HepG2 (cell line): ENCODE measurements at regions not wholly inside any gene's neighbourhood (a gene's known extent, or its start where the extent isn't known, plus 50 kb on each side); places are given as distances from the start of the nearest gene placed in this dataset.

ENCODE experiments used
- ATAC-seq: fragments of 200-7000 bp; cut with Tn5 transposase; 3 replicates; pipeline ENCODE4 v1.9.1; 2020; ENCODE audit warnings: mild to moderate bottlenecking, moderate library complexity
- BruUV-seq: library from RNA; stranded (reverse); fragments of 400-500 nt; replicated peaks from 2 replicates; lab custom pipeline; 2021; lab: Mats Ljungman, UMichigan
- CTCF ChIA-PET: fragments of 300-600 bp; formaldehyde crosslinking; extraction: SDS; loops from one replicate; lab custom pipeline; 2021; ENCODE audit warnings: low total read pairs, inconsistent platforms, low intra/inter-chr PET ratio; lab: Yijun Ruan, JAX
- POLR2A ChIA-PET: fragments of 350-600 bp; sonication (Branson Sonifier 250); formaldehyde crosslinking; loops from one replicate; lab custom pipeline; 2020; ENCODE audit warnings: antibody characterized with exemption, inconsistent platforms; lab: Yijun Ruan, JAX
- DNase-seq: peaks from one replicate; pipeline ENCODE4 v3.0.0-alpha.2; 2015; ENCODE audit warnings: low spot score
- FAIRE-seq: peaks from 3 replicates; lab custom pipeline; 2011; peaks lifted over from hg19 to GRCh38; lab: Jason Lieb, UNC
- H2AFZ ChIP-seq: one replicate; pipeline ENCODE4 v1.6.1; 2011; ENCODE audit warnings: low read length, inconsistent platforms
- H3K27ac ChIP-seq: fragments of 300-600 bp; 3 replicates; pipeline ENCODE4 v1.8.0; 2011; ENCODE audit warnings: mixed run types, mild to moderate bottlenecking, mixed read lengths, low read length, inconsistent platforms; ENCODE audit not compliant: insufficient read depth; ENCODE audit errors: extremely low read length
- H3K27me3 ChIP-seq, 2 experiments: fragments of 200-600 bp in 1 of 2; 2 replicates in 1 of 2; 3 replicates in 1 of 2; pipeline versions ENCODE4 v1.6.0 to v1.8.0; 2011; ENCODE audit warnings: low read length in 2 of 2, mild to moderate bottlenecking in 2 of 2, moderate library complexity in 2 of 2, inconsistent platforms in 1 of 2; ENCODE audit not compliant: insufficient read depth in 2 of 2, control insufficient read depth in 1 of 2
- H3K36me3 ChIP-seq, 2 experiments: fragments of 200-600 bp in 1 of 2; replicated peaks in 1 of 2; 2 replicates in 1 of 2; 3 replicates in 1 of 2; pipeline versions ENCODE4 v1.5.1 to v1.8.0; 2011; ENCODE audit warnings: low read length in 2 of 2, inconsistent platforms in 1 of 2; ENCODE audit not compliant: insufficient read depth in 2 of 2, control insufficient read depth in 1 of 2
- H3K4me1 ChIP-seq: 2 replicates; pipeline ENCODE4 v1.5.1; 2012; ENCODE audit warnings: low read length, inconsistent platforms; ENCODE audit not compliant: insufficient read depth
- H3K4me2 ChIP-seq: 2 replicates; pipeline ENCODE4 v1.6.0; 2011; ENCODE audit warnings: low read depth, low read length, inconsistent platforms
- H3K4me3 ChIP-seq, 3 experiments: fragments of 200-600 bp in 1 of 3; sonication (generic), shearing (Covaris generic) in 1 of 3; replicated peaks in 1 of 3; 2 replicates each; pipeline ENCODE4 v1.5.1; 2011 to 2016; ENCODE audit warnings: low read length in 3 of 3, inconsistent platforms in 2 of 3, low read depth in 2 of 3, mild to moderate bottlenecking in 2 of 3, control low read depth in 1 of 3, mixed read lengths in 1 of 3; ENCODE audit not compliant: insufficient read depth in 1 of 3
- H3K79me2 ChIP-seq: one replicate; pipeline ENCODE4 v1.6.1; 2011; ENCODE audit warnings: low read length, inconsistent platforms; ENCODE audit not compliant: insufficient read depth
- H3K9ac ChIP-seq: 2 replicates; pipeline ENCODE4 v1.6.0; 2011; ENCODE audit warnings: mild to moderate bottlenecking, low read depth, low read length, inconsistent platforms; ENCODE audit not compliant: insufficient read depth
- H3K9me3 ChIP-seq: 2 replicates; pipeline ENCODE4 v1.5.1; 2012; ENCODE audit warnings: mild to moderate bottlenecking, low read length
- H4K20me1 ChIP-seq: 2 replicates; pipeline ENCODE4 v1.6.0; 2011; ENCODE audit warnings: inconsistent platforms, mild to moderate bottlenecking, low read length, moderate library complexity; ENCODE audit not compliant: insufficient read depth
- CCDC6 ChIP-seq: sonication (generic); formaldehyde crosslinking; IDR thresholded peaks from 2 replicates; pipeline ENCODE4 v1.8.1; 2022; ENCODE audit warnings: mild to moderate bottlenecking, missing genetic modification reagents, moderate library complexity
- CEBPG ChIP-seq: IDR thresholded peaks from 2 replicates; pipeline ENCODE4 v1.6.1; 2016
- EED ChIP-seq: sonication (generic); formaldehyde crosslinking; IDR thresholded peaks from 2 replicates; pipeline ENCODE4 v1.5.0; 2020; ENCODE audit warnings: mild to moderate bottlenecking, missing genetic modification reagents
- FOXA1 ChIP-seq, 2 experiments: fragments of 450-650 bp in 1 of 2; sonication (generic) in 1 of 2; formaldehyde crosslinking in 1 of 2; IDR thresholded peaks; 2 replicates each; pipeline versions ENCODE4 v1.4.0 to v1.6.1; 2016 to 2020; ENCODE audit warnings: missing genetic modification reagents in 1 of 2
- FOXP1 ChIP-seq, 2 experiments: fragments of 450-650 bp in 1 of 2; IDR thresholded peaks; 2 replicates each; pipeline ENCODE4 v1.6.1; 2017 to 2018; ENCODE audit warnings: antibody characterized with exemption in 1 of 2
- MTF2 ChIP-seq: sonication (generic); formaldehyde crosslinking; IDR thresholded peaks from 2 replicates; pipeline ENCODE4 v1.5.0; 2020; ENCODE audit warnings: missing genetic modification reagents, borderline replicate concordance
- MYC ChIP-seq: sonication (generic); formaldehyde crosslinking; IDR thresholded peaks from 2 replicates; pipeline ENCODE4 v1.9.0; 2021; ENCODE audit warnings: missing genetic modification reagents, borderline replicate concordance
- NR2F1 ChIP-seq, 2 experiments: fragments of 450-650 bp in 1 of 2; formaldehyde crosslinking in 1 of 2; IDR thresholded peaks; 2 replicates each; pipeline versions ENCODE4 v1.5.0 to v1.6.1; 2016 to 2020; ENCODE audit warnings: mild to moderate bottlenecking in 1 of 2, missing compliant biosample characterization in 1 of 2, missing genetic modification reagents in 1 of 2, moderate library complexity in 1 of 2
- PLRG1 ChIP-seq: fragments of 450-650 bp; conservative IDR thresholded peaks from 2 replicates; pipeline ENCODE4 v1.6.1; 2016
- SYNCRIP ChIP-seq: fragments of 200-400 bp; formaldehyde crosslinking; IDR thresholded peaks from 2 replicates; pipeline ENCODE4 v1.6.1; 2018; ENCODE audit warnings: mild to moderate bottlenecking, low read depth, low read length; ENCODE audit not compliant: insufficient read depth
- TBL1XR1 ChIP-seq: fragments of 150-350 bp; IDR thresholded peaks from 2 replicates; pipeline ENCODE4 v1.6.1; 2014; ENCODE audit warnings: borderline replicate concordance, low read length; ENCODE audit not compliant: partially characterized antibody
- ZNF230 ChIP-seq: sonication (generic); formaldehyde crosslinking; IDR thresholded peaks from 2 replicates; pipeline ENCODE4 v1.4.0; 2020; ENCODE audit warnings: mild to moderate bottlenecking, missing genetic modification reagents
- ZNF782 ChIP-seq: sonication (generic); formaldehyde crosslinking; IDR thresholded peaks from 2 replicates; pipeline ENCODE4 v1.4.0; 2020; ENCODE audit warnings: missing genetic modification reagents, mild to moderate bottlenecking, borderline replicate concordance
- WGBS: methylation state at CpG from one replicate; pipeline ENCODE4 v1.1.6; 2017; ENCODE audit warnings: low lambda C conversion rate; 5-methylcytosine and 5-hydroxymethylcytosine counted together
- in situ Hi-C: cut with HindIII; loops from 2 replicates; pipeline ENCODE4 v1.10.0; 2017; ENCODE audit warnings: low pct_unique_long_range_greater_than_20kb; ENCODE audit not compliant: extremely low pct_ligation_motif_present
- intact Hi-C: fragments of 100-400 bp; cut with micrococcal nuclease; formaldehyde crosslinking; loops from one replicate; pipeline ENCODE4 v1.10.0; 2022; ENCODE audit not compliant: unreplicated experiment
- TF ChIP-seq, protein P1 (sequence below): sonication (generic); formaldehyde crosslinking; IDR thresholded peaks from 2 replicates; pipeline ENCODE4 v1.8.1; 2022; ENCODE audit warnings: mild to moderate bottlenecking, missing genetic modification reagents
- TF ChIP-seq, protein P2 (sequence below): sonication (generic); formaldehyde crosslinking; IDR thresholded peaks from 2 replicates; pipeline ENCODE4 v1.4.0; 2020; ENCODE audit warnings: mild to moderate bottlenecking, missing genetic modification reagents, borderline replicate concordance

DNA sequence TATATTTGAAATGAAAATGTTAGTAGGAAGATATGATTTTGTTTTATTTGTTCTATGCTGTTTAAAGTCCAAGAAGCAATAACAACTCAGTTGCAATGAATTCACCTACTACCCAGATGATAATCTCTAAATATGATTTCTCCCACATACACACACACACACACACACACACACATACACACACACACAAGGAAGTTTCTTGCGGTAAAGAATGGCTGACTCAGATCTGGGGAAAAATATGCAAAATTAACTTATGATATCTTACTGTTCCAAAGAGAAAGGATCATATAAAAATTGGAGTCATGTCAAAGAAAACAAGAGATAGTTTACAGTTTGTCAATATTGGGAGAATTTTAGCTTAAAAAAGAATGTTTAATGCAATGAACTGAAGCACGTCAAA is 456.7 kb downstream of the SLC16A7 start:
- intact Hi-C loops, result no loop called here
- Histone ChIP-seq H3K4me1 (no peaks in the 10 kb centered on the region), H3K36me3 (no peaks in the 10 kb centered on the region), H3K79me2 (no peaks in the 10 kb centered on the region), H3K9me3 (peaks cover 6% of the 10 kb centered on the region; the same call in 1 of the 2 replicates), H3K27me3 (no peaks in the 10 kb centered on the region), H3K9ac (no peak overlapping the region), H4K20me1 (no peaks in the 10 kb centered on the region), H2AFZ (no peak overlapping the region), H3K27ac (no peak overlapping the region), H3K4me2 (no peak overlapping the region), H3K4me3 (no peak overlapping the region)
- in situ Hi-C loops, result no loop called here
- DNase-seq (no peak), FAIRE-seq (no peak), ATAC-seq (no peak)
- CTCF ChIA-PET, result no interaction called here
- TF ChIP-seq ZNF782 (CRISPR knock-in tag), result no peak
- no peak for TF ChIP-seq SYNCRIP
- TF ChIP-seq CCDC6 (CRISPR knock-in tag), result no peak
- TF ChIP-seq MTF2, result no peak
- TF ChIP-seq MYC, result no peak
- TF ChIP-seq CEBPG, result no peak
- no peak for TF ChIP-seq PLRG1
- TF ChIP-seq EED (CRISPR knock-in tag), result no peak
- TF ChIP-seq FOXA1 (IDR thresholded peaks at IDR 0.05), result no peak
- no peak for TF ChIP-seq FOXA1 (CRISPR knock-in tag; IDR thresholded peaks at IDR 0.05)
- TF ChIP-seq, protein P1, sequence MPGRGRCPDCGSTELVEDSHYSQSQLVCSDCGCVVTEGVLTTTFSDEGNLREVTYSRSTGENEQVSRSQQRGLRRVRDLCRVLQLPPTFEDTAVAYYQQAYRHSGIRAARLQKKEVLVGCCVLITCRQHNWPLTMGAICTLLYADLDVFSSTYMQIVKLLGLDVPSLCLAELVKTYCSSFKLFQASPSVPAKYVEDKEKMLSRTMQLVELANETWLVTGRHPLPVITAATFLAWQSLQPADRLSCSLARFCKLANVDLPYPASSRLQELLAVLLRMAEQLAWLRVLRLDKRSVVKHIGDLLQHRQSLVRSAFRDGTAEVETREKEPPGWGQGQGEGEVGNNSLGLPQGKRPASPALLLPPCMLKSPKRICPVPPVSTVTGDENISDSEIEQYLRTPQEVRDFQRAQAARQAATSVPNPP (CRISPR knock-in tag), result no peak
- BruUV-seq, result no TSS peak
- POLR2A ChIA-PET, result no interaction called here
- WGBS, result 32% methylated on average over 2 of the region's 2 CpGs

DNA sequence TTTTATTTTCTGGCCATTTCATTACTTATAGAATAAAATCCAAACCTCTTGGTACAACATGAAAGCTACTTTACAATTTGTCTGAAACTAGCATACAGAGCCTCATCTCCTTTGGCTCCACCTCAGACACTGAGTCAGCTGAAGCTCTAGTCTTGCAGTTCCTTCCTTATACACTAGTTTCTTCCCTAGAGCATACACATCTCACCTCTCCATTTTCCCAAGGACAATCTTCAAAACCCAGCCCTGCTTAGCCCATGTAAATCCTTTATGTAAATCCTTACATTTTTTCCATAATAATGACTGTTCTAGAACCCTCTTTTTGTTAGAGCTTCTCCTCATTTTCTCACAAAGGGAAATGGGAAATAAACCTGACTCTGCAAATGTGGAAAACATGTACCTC is 463.4 kb downstream of the SLC16A7 start:
- intact Hi-C loops (no loop called here), in situ Hi-C loops (no loop called here)
- ATAC-seq (no peak), FAIRE-seq (no peak), DNase-seq (no peak)
- Histone ChIP-seq H3K27ac (no peak overlapping the region), H3K36me3 (no peaks in the 10 kb centered on the region), H3K9me3 (peaks cover 14% of the 10 kb centered on the region), H2AFZ (no peak overlapping the region), H4K20me1 (no peaks in the 10 kb centered on the region), H3K4me2 (no peak overlapping the region), H3K79me2 (no peaks in the 10 kb centered on the region), H3K4me3 (no peak overlapping the region), H3K27me3 (no peaks in the 10 kb centered on the region), H3K4me1 (no peaks in the 10 kb centered on the region), H3K9ac (no peak overlapping the region)
- ChIA-PET POLR2A (no interaction called here), CTCF (no interaction called here)
- BruUV-seq, result no TSS peak
- TF ChIP-seq TBL1XR1 (no peak), NR2F1 (CRISPR knock-in tag; IDR thresholded peaks at IDR 0.05) (no peak), ZNF230 (CRISPR knock-in tag) (no peak), FOXP1 (IDR thresholded peaks at IDR 0.05) (no peak), FOXP1 (CRISPR knock-in tag; IDR thresholded peaks at IDR 0.05) (no peak)
- TF ChIP-seq, protein P2, sequence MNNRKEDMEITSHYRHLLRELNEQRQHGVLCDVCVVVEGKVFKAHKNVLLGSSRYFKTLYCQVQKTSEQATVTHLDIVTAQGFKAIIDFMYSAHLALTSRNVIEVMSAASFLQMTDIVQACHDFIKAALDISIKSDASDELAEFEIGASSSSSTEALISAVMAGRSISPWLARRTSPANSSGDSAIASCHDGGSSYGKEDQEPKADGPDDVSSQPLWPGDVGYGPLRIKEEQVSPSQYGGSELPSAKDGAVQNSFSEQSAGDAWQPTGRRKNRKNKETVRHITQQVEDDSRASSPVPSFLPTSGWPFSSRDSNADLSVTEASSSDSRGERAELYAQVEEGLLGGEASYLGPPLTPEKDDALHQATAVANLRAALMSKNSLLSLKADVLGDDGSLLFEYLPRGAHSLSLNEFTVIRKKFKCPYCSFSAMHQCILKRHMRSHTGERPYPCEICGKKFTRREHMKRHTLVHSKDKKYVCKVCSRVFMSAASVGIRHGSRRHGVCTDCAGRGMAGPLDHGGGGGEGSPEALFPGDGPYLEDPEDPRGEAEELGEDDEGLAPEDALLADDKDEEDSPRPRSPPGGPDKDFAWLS (CRISPR knock-in tag), result no peak
